HG03097 (cell line): ENCODE measurements at regions not wholly inside any gene's neighbourhood (a gene's known extent, or its start where the extent isn't known, plus 50 kb on each side); places are given as distances from the start of the nearest gene placed in this dataset.

Source experiments
- ATAC-seq: cut with Tn5 transposase; IDR thresholded peaks from one replicate; pipeline ENCODE4 v1.9.1; 2021; ENCODE audit not compliant: unreplicated experiment, low FRiP score

DNA sequence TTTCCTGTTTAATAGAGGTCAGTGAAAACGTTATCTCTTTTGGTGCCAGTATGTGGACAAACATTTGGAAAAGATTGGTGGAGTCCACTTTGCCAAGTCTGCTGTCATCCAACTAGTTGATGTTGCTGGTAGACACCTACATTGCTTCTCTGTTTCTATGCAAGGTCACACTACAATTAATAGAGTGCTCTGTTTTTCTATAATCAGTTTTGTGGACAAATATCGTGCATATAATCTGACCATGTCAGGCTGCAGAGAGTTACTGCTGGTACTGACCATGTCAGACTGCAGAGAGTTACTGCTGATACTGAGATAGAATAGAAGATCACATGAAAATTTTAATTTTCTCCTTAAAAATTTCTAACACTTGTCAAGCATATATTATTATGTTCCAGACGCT is 603.3 kb downstream of the TSN start:
- ATAC-seq: no peak

DNA sequence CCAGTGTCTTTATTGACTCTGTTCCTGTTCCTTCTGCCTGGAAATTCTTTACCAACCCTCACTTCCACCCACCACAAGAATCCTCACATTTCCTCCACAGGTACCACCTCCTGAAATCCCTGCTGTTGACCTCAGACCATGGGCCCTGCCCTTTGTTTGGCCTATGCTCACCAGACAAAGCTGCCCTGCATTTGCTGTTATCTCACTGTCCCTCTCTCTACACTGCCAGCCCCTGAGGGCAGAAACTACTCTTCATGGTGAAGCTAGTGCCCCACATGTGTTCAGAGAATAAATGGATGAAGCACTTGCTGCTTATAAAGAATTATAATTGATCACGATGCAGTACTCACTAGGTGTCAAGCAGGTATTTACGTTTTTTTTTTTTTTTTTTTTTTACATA is 608.4 kb downstream of the TSN start:
- ATAC-seq: no peak

DNA sequence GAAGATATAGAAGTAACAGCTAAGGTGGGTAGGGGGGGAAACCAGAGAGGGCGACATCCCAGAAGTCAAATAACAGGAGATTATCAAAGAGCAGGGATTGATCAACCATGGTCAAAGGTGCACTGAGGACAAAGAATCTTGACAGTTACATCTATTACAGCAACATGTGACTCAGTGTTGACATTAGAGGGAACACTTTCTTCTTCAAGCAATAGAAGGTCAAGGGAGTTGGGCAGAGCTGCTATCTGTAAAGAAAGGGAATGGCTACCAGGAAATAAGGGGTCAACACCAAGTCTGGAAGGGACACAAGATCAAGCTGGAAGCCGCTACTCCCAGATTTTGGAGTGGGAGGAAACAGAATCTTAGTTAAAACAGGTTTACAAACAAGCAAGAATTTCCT is 611.0 kb downstream of the TSN start:
- no peak for ATAC-seq

DNA sequence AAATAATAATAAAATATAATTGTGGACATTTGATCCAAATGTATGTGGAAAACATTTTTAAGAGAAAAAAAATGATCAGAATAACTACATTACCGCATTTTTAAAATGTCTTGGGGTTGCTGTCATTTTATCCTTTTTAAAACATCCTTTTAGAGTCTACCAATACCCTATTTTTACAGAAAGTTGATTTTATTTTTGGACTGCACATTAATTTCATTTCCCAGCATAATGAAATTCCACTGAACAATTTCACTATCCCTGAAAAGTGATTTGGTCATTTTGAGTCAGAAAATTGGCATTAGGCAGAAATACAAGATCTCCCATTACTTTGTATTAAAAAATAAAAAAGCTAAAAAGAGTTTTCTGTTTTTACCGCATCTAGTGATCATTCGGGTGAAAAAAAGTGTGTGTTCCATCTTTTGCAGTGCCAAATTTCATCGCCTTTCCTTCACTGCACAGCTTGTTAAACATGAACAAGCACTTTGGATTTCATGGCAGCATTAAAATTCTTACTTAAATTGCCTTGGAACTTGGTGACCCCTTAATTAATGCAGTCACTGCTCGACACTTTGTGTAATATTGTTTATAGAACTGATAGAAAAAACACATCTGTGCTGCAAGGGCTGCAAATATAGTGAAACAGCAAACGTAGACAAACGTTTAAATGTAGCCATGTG is 611.7 kb downstream of the TSN start:
- ATAC-seq: no peak

DNA sequence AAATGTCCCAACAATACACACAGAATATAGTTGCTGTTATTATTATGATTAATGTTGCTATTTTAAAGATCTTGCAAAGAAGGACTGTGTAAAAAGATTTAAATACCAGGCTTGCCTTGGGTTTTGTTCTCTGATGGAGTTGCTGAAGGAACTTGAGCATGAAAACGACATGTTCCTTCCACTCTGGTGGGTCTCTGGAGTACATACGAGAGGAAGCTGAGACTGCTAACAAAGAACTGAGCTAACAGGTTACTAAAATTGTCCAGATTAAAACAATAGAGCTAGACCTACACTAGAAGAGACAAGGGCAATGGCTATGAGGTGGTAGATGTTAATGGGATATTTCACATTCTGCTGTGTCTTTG is 612.2 kb downstream of the TSN start:
- ATAC-seq: no peak

DNA sequence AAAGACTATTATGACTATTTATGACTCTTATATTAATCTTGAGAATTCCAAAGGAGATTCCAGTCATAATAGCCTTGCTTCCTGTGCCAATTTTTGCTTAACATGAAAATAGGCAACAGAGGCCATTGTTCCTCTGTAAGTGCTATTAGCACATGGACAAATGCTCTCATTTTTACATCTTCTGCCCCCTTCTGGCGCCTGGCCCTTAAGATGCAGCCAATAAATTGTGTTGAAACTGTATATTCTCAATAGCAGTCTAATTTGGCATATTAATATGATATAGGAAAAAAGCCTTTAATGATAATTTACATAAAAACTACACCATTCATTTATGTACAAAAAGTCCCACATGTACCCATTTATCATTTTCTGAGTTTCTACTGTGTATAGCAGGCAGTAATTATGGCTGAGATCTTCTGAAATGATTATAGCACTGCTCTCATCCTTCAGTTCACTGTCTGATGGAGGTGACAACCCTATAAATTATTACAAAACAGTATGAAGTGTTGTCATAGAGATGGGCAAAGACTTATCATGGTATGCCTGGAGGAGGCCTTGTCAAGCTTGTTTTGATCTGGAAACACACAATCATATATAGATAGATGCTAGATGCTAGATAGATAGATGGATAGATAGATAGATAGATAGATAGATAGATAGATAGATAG is 613.3 kb downstream of the TSN start:
- ATAC-seq: no peak

DNA sequence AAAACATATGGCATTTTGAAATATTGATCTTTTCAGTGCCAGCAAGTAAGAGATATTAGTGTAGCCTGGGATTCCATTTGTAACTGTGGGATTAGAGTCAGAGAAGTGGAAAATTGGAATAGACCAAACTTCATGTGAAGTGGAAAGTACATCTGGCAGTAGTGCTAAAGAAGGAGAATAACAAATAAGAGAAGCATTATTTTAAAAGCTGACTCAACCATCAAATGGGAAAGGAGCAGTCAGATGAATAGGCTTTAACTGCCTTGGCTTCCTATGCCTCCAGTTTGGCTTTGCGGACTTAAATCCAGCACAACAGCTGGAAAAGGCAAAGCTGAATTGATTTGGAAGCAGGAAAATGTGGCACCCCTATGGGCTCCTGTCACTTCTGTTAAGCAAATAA is 623.1 kb downstream of the TSN start:
- no peak for ATAC-seq

DNA sequence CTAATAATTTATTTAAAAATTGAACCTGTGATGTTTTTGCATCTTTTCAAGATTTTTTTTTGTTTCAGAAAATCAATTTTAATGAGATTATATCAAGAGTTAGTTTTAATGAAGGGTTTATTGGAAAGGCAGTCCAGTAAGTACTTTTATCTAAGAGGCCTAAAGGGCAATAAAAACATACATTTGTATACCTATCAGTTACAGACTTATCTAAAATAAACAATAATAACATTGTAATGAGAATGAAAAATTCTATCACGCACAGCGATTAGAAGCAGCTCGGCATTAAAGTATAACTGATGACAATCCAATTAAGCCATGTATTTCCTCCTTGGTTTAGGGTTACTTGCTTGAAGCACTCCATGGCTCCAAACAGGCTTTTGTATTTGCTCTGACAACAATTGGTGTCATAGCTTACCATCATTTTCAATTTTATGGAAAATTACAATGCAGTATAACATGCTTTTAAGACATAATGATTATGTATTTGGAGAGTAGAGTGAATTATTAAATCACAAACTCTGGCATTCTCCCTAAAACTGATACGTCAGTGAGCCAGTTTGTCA is 629.4 kb downstream of the TSN start:
- no peak for ATAC-seq

DNA sequence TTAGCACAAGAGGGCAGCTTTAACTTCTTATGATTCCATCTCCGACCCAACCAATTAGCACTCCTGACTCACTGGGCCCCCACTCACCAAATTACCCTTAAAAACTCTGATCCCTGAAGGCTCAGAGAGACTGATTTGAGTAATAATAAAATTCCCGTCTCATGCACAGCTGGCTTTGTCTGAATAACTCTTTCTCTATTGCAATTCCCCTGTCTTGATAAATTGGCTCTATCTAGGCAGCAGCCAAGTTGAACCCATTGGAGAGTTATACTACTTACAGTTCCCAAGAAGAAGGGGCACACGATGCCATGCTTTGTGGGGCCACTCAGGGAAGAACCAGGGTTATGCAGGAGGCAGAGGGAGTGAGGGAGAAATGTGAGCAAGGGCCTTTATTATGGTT is 632.8 kb downstream of the TSN start:
- ATAC-seq: no peak

DNA sequence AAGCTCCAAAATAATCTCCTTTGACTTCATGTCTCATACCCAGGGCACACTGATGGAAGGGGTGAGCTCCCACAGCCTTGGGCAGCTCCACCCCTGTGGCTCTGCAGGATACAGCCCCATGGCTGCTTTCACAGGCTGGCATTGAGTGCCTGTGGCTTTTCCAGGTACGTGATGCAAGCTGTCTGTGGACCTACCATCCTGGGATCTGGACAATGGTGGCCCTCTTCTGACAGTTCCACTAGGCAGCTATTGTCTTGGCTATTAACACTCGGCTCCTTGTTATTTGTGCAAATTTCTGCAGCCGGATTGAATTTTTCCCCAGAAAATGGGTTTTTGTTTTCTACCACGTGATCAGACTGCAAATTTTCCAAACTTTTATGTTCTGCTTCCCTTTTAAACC is 634.2 kb downstream of the TSN start:
- no peak for ATAC-seq

DNA sequence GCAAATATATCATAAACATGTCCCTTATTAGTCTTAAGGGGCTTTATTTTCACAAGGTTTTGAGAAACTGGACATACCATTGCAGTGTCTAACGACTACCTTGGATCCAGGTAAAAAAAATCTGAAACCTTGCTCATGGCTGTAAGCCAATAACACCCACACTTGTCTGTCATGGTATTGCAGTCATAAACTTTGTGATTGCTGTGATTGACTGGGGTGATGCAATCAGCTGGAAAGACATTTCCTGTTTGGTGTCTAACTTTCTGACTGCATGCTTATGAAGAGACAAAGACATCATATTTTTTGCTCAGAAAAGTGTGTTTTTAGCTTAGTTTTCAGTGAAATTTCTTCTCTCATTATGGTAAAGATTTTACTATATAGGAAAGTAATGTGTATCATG is 635.0 kb downstream of the TSN start:
- ATAC-seq: no peak

DNA sequence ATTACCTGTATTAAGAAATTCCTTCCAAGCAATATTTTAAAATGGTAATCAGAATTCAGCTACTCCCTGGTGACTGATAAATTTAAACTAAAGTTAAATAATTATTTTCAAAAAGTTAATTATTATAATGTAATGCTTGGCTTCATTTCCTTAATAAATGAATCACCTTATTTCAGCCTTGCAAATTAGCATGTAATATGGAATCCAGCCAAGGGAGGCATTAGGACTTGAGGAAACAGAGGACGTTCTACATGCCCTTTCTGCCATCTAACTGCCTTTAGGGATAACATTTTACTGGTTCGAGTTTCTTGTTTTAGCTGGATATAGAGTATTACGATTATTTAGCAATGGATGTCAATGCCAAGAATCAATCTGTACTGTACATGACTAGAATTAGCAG is 636.3 kb downstream of the TSN start:
- no peak for ATAC-seq

DNA sequence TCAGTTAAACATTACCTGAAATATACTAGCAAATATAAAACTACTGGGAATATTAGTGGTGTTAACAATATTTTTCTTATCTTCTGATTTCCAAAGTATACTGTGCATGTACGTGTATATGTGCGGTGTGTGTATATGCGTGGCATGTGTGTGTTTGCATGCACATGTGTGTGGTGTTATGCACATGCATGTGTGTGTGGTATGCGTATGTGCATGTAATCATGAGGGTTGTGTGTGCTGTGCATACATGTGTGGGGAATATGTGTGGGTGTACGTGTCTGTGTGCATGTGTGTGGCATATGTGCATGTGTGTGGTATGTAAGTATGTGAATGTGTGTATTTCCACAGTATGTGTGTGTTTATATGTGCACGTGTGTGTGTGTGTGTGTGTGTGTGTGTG is 640.2 kb downstream of the TSN start:
- no peak for ATAC-seq

DNA sequence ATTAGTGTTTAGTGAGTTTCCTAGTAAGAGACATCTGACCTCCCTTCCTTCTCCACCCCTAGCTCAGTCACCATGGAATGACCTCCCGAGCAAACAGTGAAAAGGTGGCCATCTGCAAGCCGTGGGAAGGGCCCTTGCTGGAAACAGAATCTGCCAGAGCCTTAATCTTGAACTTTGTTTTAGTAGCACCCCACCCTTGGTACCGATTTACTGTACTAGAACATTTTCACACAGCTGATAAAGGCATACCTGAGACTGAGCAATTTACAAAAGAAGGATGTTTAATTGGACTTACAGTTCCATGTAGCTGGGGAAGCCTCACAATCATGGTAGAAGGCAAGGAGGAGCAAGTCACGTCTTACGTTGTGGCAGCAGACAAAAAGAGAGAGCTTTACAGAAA is 655.8 kb downstream of the TSN start:
- no peak for ATAC-seq

DNA sequence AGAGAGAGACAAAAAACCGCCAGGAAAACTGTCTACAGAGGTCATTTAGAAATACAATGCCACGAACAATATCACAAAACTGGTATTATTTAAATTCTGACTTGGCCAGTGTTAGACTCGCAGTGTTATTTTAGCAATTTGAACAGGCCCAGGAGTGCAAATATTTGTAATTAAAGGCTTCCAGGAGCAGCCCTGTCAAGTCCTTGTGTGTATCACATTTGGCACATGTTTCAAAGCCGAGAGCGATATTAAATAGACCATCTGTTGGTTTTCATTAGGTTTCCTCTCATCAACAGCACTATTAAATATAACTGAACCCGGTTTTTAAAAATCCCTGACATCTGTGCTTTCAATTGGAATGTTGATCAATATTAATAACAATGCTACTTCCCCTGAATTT is 656.9 kb downstream of the TSN start:
- ATAC-seq: no peak

DNA sequence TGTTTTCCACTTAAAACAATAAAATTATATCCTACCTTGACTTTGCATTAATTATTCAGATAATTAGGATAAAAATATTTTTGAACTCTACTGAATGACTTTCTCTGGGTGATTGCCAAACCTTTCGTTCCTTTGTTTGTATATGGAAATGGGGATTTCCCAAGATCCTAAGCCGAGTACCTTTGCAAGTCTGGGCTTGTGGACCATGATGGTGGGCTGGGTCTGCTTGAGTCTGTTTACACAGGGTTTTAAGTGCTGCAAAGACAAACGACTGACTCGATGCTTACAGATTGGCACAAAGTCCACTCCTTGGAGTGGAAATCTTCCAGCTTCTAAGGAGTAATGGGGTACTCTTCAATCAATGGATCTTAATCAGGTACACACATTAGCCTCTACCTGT is 659.5 kb downstream of the TSN start:
- no peak for ATAC-seq

DNA sequence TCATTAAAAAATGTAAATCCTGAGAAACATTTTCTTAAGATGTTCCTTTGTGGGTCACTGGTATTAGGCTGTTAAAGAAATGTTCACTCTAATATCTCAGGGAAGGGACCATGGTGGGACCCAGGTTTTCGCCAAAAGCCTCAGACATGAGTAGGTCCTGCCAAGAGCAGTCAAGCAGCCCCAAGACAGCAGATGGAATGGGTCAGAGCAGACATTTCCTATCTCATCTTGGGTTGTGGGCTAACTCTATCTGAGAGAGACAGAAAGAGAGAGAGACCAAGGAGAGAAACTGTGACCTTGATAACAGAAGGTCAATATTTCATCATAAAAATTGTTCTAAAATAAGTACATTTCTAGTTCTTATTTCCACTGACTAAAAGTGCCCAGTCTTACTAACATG is 661.7 kb downstream of the TSN start:
- no peak for ATAC-seq

DNA sequence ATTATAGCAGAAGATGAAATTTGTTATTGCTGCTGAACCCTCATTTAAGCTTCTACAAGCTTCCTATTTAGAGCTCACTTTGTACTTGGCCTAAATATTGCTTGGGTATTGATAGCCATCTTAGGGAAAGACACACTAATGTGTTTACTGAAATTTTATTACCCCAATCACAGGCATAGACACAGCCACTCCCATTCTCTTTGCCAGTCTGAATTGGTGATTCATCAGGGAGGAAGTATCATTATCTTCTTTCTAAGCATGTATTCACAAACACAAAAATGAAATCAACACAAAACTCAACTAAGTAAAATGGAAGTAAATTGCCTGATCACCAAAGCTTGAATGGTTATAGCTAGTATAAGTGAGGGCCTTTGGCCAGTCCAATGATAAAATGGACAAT is 666.3 kb downstream of the TSN start:
- no peak for ATAC-seq

DNA sequence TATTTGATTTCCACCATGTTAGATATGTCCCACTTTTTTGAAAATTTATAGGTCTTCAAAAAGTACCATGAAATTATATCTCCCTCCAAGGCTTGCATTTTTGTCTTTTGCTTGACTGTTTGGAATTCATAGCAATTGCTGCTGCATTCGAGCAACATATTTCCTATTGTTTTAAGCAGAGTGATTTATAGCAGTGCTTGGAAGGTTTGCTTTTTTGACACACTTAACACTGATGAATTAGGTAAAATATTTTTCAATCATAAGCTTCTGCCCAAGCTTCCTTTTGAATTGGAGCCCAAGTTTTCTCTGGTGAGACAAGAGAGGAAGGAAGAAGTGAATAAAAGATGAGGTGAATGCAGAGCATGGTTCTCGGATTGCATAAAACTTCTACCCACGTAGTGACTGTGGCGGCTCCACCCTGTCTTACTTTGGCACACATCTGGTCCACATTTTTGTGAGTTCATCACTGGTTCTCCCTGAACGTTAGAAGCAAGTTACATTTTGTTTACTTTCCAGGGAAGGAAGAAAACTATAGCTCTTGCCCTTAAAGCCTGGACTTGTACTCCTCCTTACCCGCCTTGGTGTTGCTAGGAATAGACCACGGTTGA is 667.0 kb downstream of the TSN start:
- ATAC-seq: no peak

DNA sequence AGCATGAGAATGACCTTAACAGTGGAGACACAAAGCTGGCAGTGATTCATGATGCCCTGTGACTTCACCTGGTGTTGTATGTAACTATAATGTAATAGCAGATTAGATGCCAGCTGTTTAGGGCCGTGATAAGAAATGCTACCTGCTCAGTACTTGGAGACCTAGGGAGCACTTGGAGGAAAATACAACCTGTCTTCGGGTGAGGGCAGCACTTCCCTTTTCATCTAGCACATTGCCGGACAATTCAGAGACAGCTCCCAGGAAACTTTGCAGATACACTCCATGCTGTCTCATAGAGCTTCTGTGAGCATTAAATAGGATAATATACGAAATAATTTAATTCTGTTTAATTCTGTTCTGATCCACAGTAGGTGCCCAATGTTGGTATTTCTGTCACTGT is 668.5 kb downstream of the TSN start:
- no peak for ATAC-seq

DNA sequence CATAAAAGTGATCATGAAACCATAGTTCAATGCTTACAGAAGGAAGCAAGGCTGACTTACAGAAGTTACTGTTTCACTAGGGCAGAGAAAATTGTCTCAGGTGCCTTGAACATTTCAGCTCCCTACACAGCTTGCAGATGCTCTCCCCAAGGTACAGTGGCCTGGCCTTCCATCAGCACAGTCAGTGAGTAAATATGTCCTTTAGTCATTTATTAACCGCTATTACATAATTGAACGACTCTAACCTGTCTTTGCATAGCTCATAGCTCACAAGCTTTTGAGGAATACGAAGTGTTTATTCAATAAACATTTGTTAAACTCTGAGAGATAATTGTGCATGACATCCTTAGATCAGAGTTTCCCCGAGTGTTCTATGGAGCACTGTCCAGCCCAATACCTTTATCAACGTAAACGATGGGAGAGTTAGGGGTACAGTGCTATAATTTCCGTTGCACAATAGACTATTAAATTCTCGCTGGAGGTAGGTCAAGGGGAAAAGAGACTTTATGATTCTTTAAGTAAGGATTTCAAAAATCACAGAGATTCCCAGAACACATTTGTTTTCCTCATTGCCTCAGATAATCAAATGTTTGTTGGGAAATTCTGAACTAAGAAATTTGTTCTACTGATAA is 677.8 kb downstream of the TSN start:
- no peak for ATAC-seq

DNA sequence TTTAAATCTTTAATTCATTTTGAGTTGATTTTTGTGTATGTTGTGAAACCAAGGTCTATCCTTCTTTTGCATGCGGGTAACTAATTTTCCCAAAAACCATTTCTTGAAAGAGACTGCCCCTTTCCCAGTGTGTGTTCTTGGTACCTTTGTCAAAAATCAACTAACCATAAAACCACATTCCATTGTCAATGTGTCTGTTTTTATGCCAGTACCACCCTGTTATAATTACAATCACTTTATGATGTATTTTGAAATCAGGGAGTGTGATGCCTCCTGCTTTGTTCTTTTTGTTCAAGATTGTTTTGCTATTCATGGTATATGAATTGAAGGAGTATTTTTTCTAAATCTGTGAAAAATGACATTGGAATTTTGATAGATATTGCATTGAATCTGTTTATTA is 689.6 kb downstream of the TSN start:
- ATAC-seq: no peak
